ENCODE measurements at regions not wholly inside any gene's neighbourhood (a gene's known extent, or its start where the extent isn't known, plus 50 kb on each side); places are given as distances from the start of the nearest gene placed in this dataset.

DNA sequence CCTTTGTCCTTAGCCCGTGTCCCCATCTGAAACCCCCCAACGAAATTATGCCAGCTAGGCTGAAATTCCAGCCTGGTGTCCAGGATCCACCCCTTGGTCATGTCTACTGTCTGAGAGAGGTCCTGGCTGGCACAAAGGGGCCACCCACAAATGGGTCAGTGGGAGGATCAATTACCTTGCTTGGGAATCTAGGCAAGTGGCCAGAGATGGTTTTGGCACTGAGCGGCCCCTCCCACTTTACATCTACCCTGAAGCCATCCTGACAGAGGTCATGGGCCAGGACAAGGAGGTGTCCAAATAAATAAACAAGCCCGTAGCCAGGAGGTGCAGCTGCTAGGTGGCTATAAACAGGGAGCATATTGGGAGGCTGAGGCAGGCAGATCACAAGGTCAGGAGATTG, 311.5 kb downstream of the MN1 start:
- Mint-ChIP-seq H3K4me3 (no peak overlapping the region), H3K4me1 (no peaks in the 10 kb centered on the region), H3K27me3 (no peaks in the 10 kb centered on the region), H3K9me3 (ENCODE audit: insufficient read depth) (peaks cover 11% of the 10 kb centered on the region), H3K27ac (no peak overlapping the region)
- H3K36me3 ChIP-seq (replicated peaks in 1 of 2; ENCODE audit: control extremely low read depth in 1 of 2, control insufficient read depth in 1 of 2, extremely low read depth in 1 of 2, insufficient read depth in 2 of 2, low read length in 1 of 2) = no peaks in the 10 kb centered on the region
- TF ChIP-seq CTCF (IDR thresholded peaks at IDR 0.05) (no peak), EZH2 (IDR thresholded peaks at IDR 0.05; ENCODE audit: borderline replicate concordance, insufficient read depth, low read depth, low read length, poor library complexity, severe bottlenecking) (no peak)
- no peak for ATAC-seq (ENCODE audit: low read depth)
- no peaks in the 10 kb centered on the region for H3K79me2 ChIP-seq (ENCODE audit: control insufficient read depth, insufficient read depth, low read length)
- no peak overlapping the region for H3K4me2 ChIP-seq (replicated peaks; ENCODE audit: low read depth, low read length, poor library complexity, severe bottlenecking)
- H2AFZ ChIP-seq (ENCODE audit: insufficient read depth, low read depth, low read length, poor library complexity, severe bottlenecking) = no peak overlapping the region
- H4K20me1 ChIP-seq (ENCODE audit: control insufficient read depth, insufficient read depth, low read length, poor library complexity, severe bottlenecking) = no peaks in the 10 kb centered on the region
- no peaks in the 10 kb centered on the region for H3K27me3 ChIP-seq (replicated peaks in 1 of 4; ENCODE audit: control extremely low read depth in 1 of 4, control insufficient read depth in 3 of 4, insufficient read depth in 4 of 4, low read length in 3 of 4)
- DNase-seq = no peak
- H3K4me3 ChIP-seq (ENCODE audit: control extremely low read depth in 1 of 5, extremely low read depth in 1 of 5, insufficient read depth in 1 of 5, low read depth in 2 of 5, low read length in 4 of 5) = no peak overlapping the region
- H3K4me1 ChIP-seq (ENCODE audit: control insufficient read depth in 2 of 2, insufficient read depth in 2 of 2, low read length in 2 of 2) = no peaks in the 10 kb centered on the region
- H3K9ac ChIP-seq (ENCODE audit: low read length) = no peak overlapping the region
- POLR2A ChIA-PET = no interaction called here
- H3K27ac ChIP-seq (ENCODE audit: low read length in 2 of 2) = no peak overlapping the region
- peaks cover 0 to 18% (median 0%) of the 10 kb centered on the region in 3 donors for H3K9me3 ChIP-seq (ENCODE audit: control extremely low read depth in 1 of 3, control insufficient read depth in 2 of 3, insufficient read depth in 1 of 3, low read length in 2 of 3)
- intact Hi-C loops (cut with micrococcal nuclease) = no loop called here
- WGBS (ENCODE audit: insufficient coverage) = 88% methylated on average over 4 of the region's 4 CpGs
- CTCF ChIA-PET = no interaction called here

DNA sequence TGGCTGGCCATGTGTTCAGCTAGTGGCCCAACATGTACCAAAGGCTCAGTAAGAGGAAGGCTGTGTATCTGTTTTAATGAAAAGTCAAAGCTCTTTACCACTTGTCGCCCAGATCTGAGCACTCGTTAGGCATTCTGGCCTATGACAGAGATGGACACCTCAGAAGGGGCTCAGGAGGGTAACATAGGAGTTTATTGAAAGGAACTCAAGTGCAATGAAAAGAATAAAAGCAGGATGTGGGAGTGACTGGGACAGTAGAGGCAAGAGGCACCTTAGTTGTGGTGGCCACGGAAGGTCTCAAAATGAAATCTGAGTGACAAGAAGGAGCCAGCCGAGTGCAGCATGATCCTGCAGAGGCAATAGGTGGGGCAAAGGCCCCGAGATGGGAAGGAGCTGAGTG, 309.7 kb downstream of the MN1 start:
- Histone ChIP-seq H3K4me1 (ENCODE audit: control insufficient read depth in 2 of 2, insufficient read depth in 2 of 2, low read length in 2 of 2) (no peaks in the 10 kb centered on the region), H3K79me2 (ENCODE audit: control insufficient read depth, insufficient read depth, low read length) (no peaks in the 10 kb centered on the region), H3K27me3 (replicated peaks in 1 of 4; ENCODE audit: control extremely low read depth in 1 of 4, control insufficient read depth in 3 of 4, insufficient read depth in 4 of 4, low read length in 3 of 4) (no peaks in the 10 kb centered on the region), H3K4me2 (replicated peaks; ENCODE audit: low read depth, low read length, poor library complexity, severe bottlenecking) (no peak overlapping the region), H3K27ac (ENCODE audit: low read length in 2 of 2) (no peak overlapping the region), H2AFZ (ENCODE audit: insufficient read depth, low read depth, low read length, poor library complexity, severe bottlenecking) (no peak overlapping the region), H3K9ac (ENCODE audit: low read length) (no peak overlapping the region), H3K9me3 (ENCODE audit: control extremely low read depth in 1 of 3, control insufficient read depth in 2 of 3, insufficient read depth in 1 of 3, low read length in 2 of 3) (peaks cover 0 to 18% (median 0%) of the 10 kb centered on the region in 3 donors), H3K36me3 (replicated peaks in 1 of 2; ENCODE audit: control extremely low read depth in 1 of 2, control insufficient read depth in 1 of 2, extremely low read depth in 1 of 2, insufficient read depth in 2 of 2, low read length in 1 of 2) (no peaks in the 10 kb centered on the region), H4K20me1 (ENCODE audit: control insufficient read depth, insufficient read depth, low read length, poor library complexity, severe bottlenecking) (no peaks in the 10 kb centered on the region), H3K4me3 (ENCODE audit: control extremely low read depth in 1 of 5, extremely low read depth in 1 of 5, insufficient read depth in 1 of 5, low read depth in 2 of 5, low read length in 4 of 5) (no peak overlapping the region)
- DNase-seq (no peak), ATAC-seq (ENCODE audit: low read depth) (no peak)
- intact Hi-C loops (cut with micrococcal nuclease) = no loop called here
- no peak overlapping the region for H3K4me3 Mint-ChIP-seq
- ChIA-PET POLR2A (no interaction called here), CTCF (no interaction called here)
- no peak overlapping the region for H3K27ac Mint-ChIP-seq
- TF ChIP-seq EZH2 (IDR thresholded peaks at IDR 0.05; ENCODE audit: borderline replicate concordance, insufficient read depth, low read depth, low read length, poor library complexity, severe bottlenecking) (no peak), CTCF (IDR thresholded peaks at IDR 0.05) (no peak)
- H3K9me3 Mint-ChIP-seq (ENCODE audit: insufficient read depth) = peaks cover 11% of the 10 kb centered on the region
- WGBS (ENCODE audit: insufficient coverage) = 92% methylated on average over 5 of the region's 5 CpGs
- H3K4me1 Mint-ChIP-seq = no peaks in the 10 kb centered on the region
- H3K27me3 Mint-ChIP-seq = no peaks in the 10 kb centered on the region
